ENCODE measurements at regions not wholly inside any gene's neighbourhood (a gene's known extent, or its start where the extent isn't known, plus 50 kb on each side); places are given as distances from the start of the nearest gene placed in this dataset.

GRCh38 chr9:135246248-135247205 is 159.1 kb downstream of the OLFM1 start:
- Histone ChIP-seq H3K4me3 (no peak overlapping the region), H3K9me3 (no peaks in the 10 kb centered on the region), H3K36me3 (ENCODE audit: low read depth, missing control alignments) (no peaks in the 10 kb centered on the region), H3K27me3 (no peaks in the 10 kb centered on the region), H3K4me1 (no peaks in the 10 kb centered on the region), H3K27ac (no peak overlapping the region)
- no peak for TF ChIP-seq CTCF (IDR thresholded peaks at IDR 0.05)
- 71% methylated on average over 23 of the region's 23 CpGs for WGBS, 2 donors
- intact Hi-C loops (cut with DNase I; ENCODE audit: low total_unique reads), result no loop called here
- DNase-seq, result no peak

GRCh38 chr9:135247227-135247930 is 159.9 kb downstream of the OLFM1 start:
- no peak overlapping the region for H3K27ac ChIP-seq
- H3K9me3 ChIP-seq, result no peaks in the 10 kb centered on the region
- TF ChIP-seq POLR2A (IDR thresholded peaks at IDR 0.05), result no peak
- no peak for TF ChIP-seq CTCF (IDR thresholded peaks at IDR 0.05)
- no peaks in the 10 kb centered on the region for H3K27me3 ChIP-seq
- WGBS, 2 donors, result 70 to 88% methylated on average over 17 to 26 of the region's 27 CpGs
- intact Hi-C loops (cut with DNase I; ENCODE audit: low total_unique reads), result no loop called here
- H3K36me3 ChIP-seq (ENCODE audit: low read depth, missing control alignments), result no peaks in the 10 kb centered on the region
- DNase-seq, result no peak
- no peak overlapping the region for H3K4me3 ChIP-seq
- no peaks in the 10 kb centered on the region for H3K4me1 ChIP-seq

GRCh38 chr9:135248111-135248510 is 160.6 kb downstream of the OLFM1 start:
- DNase-seq, result no peak
- Histone ChIP-seq H3K36me3 (ENCODE audit: low read depth, missing control alignments) (no peaks in the 10 kb centered on the region), H3K4me1 (no peaks in the 10 kb centered on the region), H3K27ac (no peak overlapping the region), H3K9me3 (no peaks in the 10 kb centered on the region), H3K27me3 (no peaks in the 10 kb centered on the region), H3K4me3 (no peak overlapping the region)
- WGBS, 2 donors, result 55 to 77% methylated on average over 8 of the region's 8 CpGs
- no peak for TF ChIP-seq POLR2A (IDR thresholded peaks at IDR 0.05)
- no peak for TF ChIP-seq CTCF (IDR thresholded peaks at IDR 0.05)
- intact Hi-C loops (cut with DNase I; ENCODE audit: low total_unique reads), result no loop called here

- Histone ChIP-seq H3K4me1 (no peaks in the 10 kb centered on the region), H3K9me3 (no peaks in the 10 kb centered on the region), H3K27me3 (no peaks in the 10 kb centered on the region), H3K27ac (no peak overlapping the region), H3K4me3 (no peak overlapping the region), H3K36me3 (ENCODE audit: low read depth, missing control alignments) (no peaks in the 10 kb centered on the region)
- TF ChIP-seq CTCF (IDR thresholded peaks at IDR 0.05) (no peak), POLR2A (IDR thresholded peaks at IDR 0.05) (no peak)
- intact Hi-C loops (cut with DNase I; ENCODE audit: low total_unique reads), result no loop called here
- no peak for DNase-seq
- 94 to 100% methylated on average over 5 to 12 of the region's 12 CpGs for WGBS, 2 donors
These were observed 161.3 kb downstream of the OLFM1 start for GRCh38 chr9:135248721-135249120.
